WTC11 (cell line): ENCODE measurements at regions not wholly inside any gene's neighbourhood (a gene's known extent, or its start where the extent isn't known, plus 50 kb on each side); places are given as distances from the start of the nearest gene placed in this dataset.

Experiments
- ATAC-seq: fragments of 200-7000 bp; cut with Tn5 transposase; 2 replicates; pipeline ENCODE4 v1.10.0; 2021; ENCODE audit warnings: mild to moderate bottlenecking, moderate library complexity
- CTCF ChIA-PET: fragments of 300-600 bp; sonication (Branson Sonifier 250); formaldehyde crosslinking; loops from one replicate; lab custom pipeline; 2021; ENCODE audit warnings: antibody characterized with exemption; lab: Charles Lee
- POLR2A ChIA-PET: fragments of 350-600 bp; sonication (Branson Sonifier 250); formaldehyde crosslinking; loops from one replicate; lab custom pipeline; 2021; ENCODE audit warnings: antibody characterized with exemption; lab: Charles Lee
- DNase-seq: peaks from one replicate; pipeline ENCODE4 v3.0.0; 2021; ENCODE audit warnings: low spot score
- H3K27ac Mint-ChIP-seq: 2 replicates; pipeline ENCODE4 v1.8.0; 2021; ENCODE audit warnings: mixed read lengths
- H3K27me3 Mint-ChIP-seq: 2 replicates; pipeline ENCODE4 v1.8.0; 2021; ENCODE audit warnings: low read depth, mild to moderate bottlenecking, moderate library complexity, mixed read lengths
- H3K36me3 Mint-ChIP-seq: 2 replicates; pipeline ENCODE4 v1.8.0; 2021; ENCODE audit warnings: mixed read lengths
- H3K4me1 Mint-ChIP-seq: 2 replicates; pipeline ENCODE4 v1.8.0; 2022; ENCODE audit warnings: mixed read lengths
- H3K4me3 Mint-ChIP-seq: 2 replicates; pipeline ENCODE4 v1.8.0; 2021; ENCODE audit warnings: mild to moderate bottlenecking, moderate library complexity, mixed read lengths
- H3K9me3 Mint-ChIP-seq: 2 replicates; pipeline ENCODE4 v1.8.0; 2021; ENCODE audit warnings: mixed read lengths
- ATF2 ChIP-seq: sonication (generic); formaldehyde crosslinking; IDR thresholded peaks from 2 replicates; pipeline ENCODE4 v1.8.1; 2022; ENCODE audit warnings: low read depth, missing genetic modification reagents, borderline replicate concordance
- ATF6 ChIP-seq: sonication (generic); formaldehyde crosslinking; IDR thresholded peaks from 2 replicates; pipeline ENCODE4 v1.8.1; 2023; ENCODE audit warnings: mild to moderate bottlenecking, missing genetic modification reagents
- CBFB ChIP-seq: sonication (generic); formaldehyde crosslinking; IDR thresholded peaks from 2 replicates; pipeline ENCODE4 v1.8.1; 2022; ENCODE audit warnings: mild to moderate bottlenecking, low read depth, missing genetic modification reagents
- CREM ChIP-seq: sonication (generic); formaldehyde crosslinking; IDR thresholded peaks from 2 replicates; pipeline ENCODE4 v1.8.1; 2022; ENCODE audit warnings: mild to moderate bottlenecking, missing genetic modification reagents, moderate library complexity
- EMX1 ChIP-seq: fragments of 250-450 bp; sonication (Bioruptor Pico); IDR thresholded peaks from 2 replicates; pipeline ENCODE4 v1.8.0; 2021; ENCODE audit warnings: mild to moderate bottlenecking
- FOXJ3 ChIP-seq: sonication (generic); formaldehyde crosslinking; IDR thresholded peaks from 2 replicates; pipeline ENCODE4 v1.9.0; 2021; ENCODE audit warnings: missing genetic modification reagents, mild to moderate bottlenecking, borderline replicate concordance
- FOXK1 ChIP-seq: sonication (generic); formaldehyde crosslinking; IDR thresholded peaks from 2 replicates; pipeline ENCODE4 v1.8.0; 2022; ENCODE audit warnings: mild to moderate bottlenecking, moderate library complexity, missing genetic modification reagents
- GTF2I ChIP-seq: fragments of 250-450 bp; sonication (Bioruptor Pico); conservative IDR thresholded peaks from 2 replicates; pipeline ENCODE4 v1.4.0; 2021; ENCODE audit warnings: mild to moderate bottlenecking
- IRF2 ChIP-seq: sonication (generic); formaldehyde crosslinking; IDR thresholded peaks from 2 replicates; pipeline ENCODE4 v1.8.0; 2022; ENCODE audit warnings: low read depth, missing genetic modification reagents, borderline replicate concordance
- NFATC4 ChIP-seq: fragments of 250-450 bp; sonication (Bioruptor Pico); IDR thresholded peaks from 2 replicates; pipeline ENCODE4 v1.9.0; 2021; ENCODE audit warnings: mild to moderate bottlenecking
- SOX15 ChIP-seq: fragments of 250-450 bp; sonication (Bioruptor Pico); IDR thresholded peaks from 2 replicates; pipeline ENCODE4 v1.9.0; 2021; ENCODE audit warnings: mild to moderate bottlenecking
- TEAD4 ChIP-seq: sonication (generic); formaldehyde crosslinking; IDR thresholded peaks from 2 replicates; pipeline ENCODE4 v1.8.0; 2022; ENCODE audit warnings: mild to moderate bottlenecking, missing genetic modification reagents
- USF2 ChIP-seq: sonication (generic); formaldehyde crosslinking; IDR thresholded peaks from 2 replicates; pipeline ENCODE4 v1.8.1; 2023; ENCODE audit warnings: mild to moderate bottlenecking, missing genetic modification reagents, moderate library complexity
- ZBTB21 ChIP-seq: sonication (generic); formaldehyde crosslinking; IDR thresholded peaks from 2 replicates; pipeline ENCODE4 v1.8.1; 2023; ENCODE audit warnings: mild to moderate bottlenecking, missing genetic modification reagents, borderline replicate concordance
- ZNF121 ChIP-seq: sonication (generic); formaldehyde crosslinking; IDR thresholded peaks from 2 replicates; pipeline ENCODE4 v1.8.0; 2023; ENCODE audit warnings: missing genetic modification reagents
- ZNF263 ChIP-seq: sonication (generic); formaldehyde crosslinking; IDR thresholded peaks from 2 replicates; pipeline ENCODE4 v1.8.1; 2022; ENCODE audit warnings: low read depth, mild to moderate bottlenecking, moderate library complexity, missing genetic modification reagents
- ZNF512 ChIP-seq: sonication (generic); formaldehyde crosslinking; IDR thresholded peaks from 2 replicates; pipeline ENCODE4 v1.8.1; 2022; ENCODE audit warnings: missing genetic modification reagents, borderline replicate concordance
- ZNF532 ChIP-seq: fragments of 250-450 bp; sonication (Bioruptor Pico); IDR thresholded peaks from 2 replicates; pipeline ENCODE4 v1.9.0; 2021; ENCODE audit warnings: mild to moderate bottlenecking, borderline replicate concordance
- ZNF671 ChIP-seq: fragments of 250-450 bp; sonication (Bioruptor Pico); IDR thresholded peaks from 2 replicates; pipeline ENCODE4 v1.8.0; 2021; ENCODE audit warnings: mild to moderate bottlenecking

- POLR2A ChIA-PET, result no interaction called here
- DNase-seq, result no peak
- Mint-ChIP-seq H3K4me3 (no peak overlapping the region), H3K4me1 (peaks cover 11% of the 10 kb centered on the region), H3K27ac (no peak overlapping the region), H3K36me3 (peaks cover 15% of the 10 kb centered on the region), H3K9me3 (peaks cover 27% of the 10 kb centered on the region), H3K27me3 (no peaks in the 10 kb centered on the region; the same call in 1 of the 2 replicates)
- no peak for ATAC-seq
- CTCF ChIA-PET, result no interaction called here
- TF ChIP-seq ATF6 (no peak), ZNF671 (CRISPR knock-in tag) (no peak), ZNF512 (CRISPR knock-in tag) (no peak), ATF2 (CRISPR knock-in tag) (no peak), CREM (CRISPR knock-in tag) (no peak), EMX1 (CRISPR knock-in tag) (no peak), ZNF121 (CRISPR knock-in tag) (no peak), GTF2I (no peak), FOXJ3 (no peak), NFATC4 (no peak), CBFB (CRISPR knock-in tag) (no peak), IRF2 (CRISPR knock-in tag) (no peak), FOXK1 (no peak), ZNF532 (CRISPR knock-in tag) (no peak), ZNF263 (no peak), TEAD4 (CRISPR knock-in tag) (no peak), USF2 (CRISPR knock-in tag) (no peak), SOX15 (CRISPR knock-in tag) (no peak), ZBTB21 (CRISPR knock-in tag) (no peak)
- TF ChIP-seq, all 79 proteins: peak for 0
These were observed 59.8 kb upstream of the PDE5A start for GRCh38 chr4:119688446-119688845.
